ENCODE measurements at regions not wholly inside any gene's neighbourhood (a gene's known extent, or its start where the extent isn't known, plus 50 kb on each side); places are given as distances from the start of the nearest gene placed in this dataset.

GRCh38 chr13:61654481-61654880, 238.8 kb upstream of the PCDH20 start:
- no peak overlapping the region for H3K18ac ChIP-seq (ENCODE audit: low read length)

GRCh38 chr13:61648547-61648946, 232.9 kb upstream of the PCDH20 start:
- no peak overlapping the region for H3K4ac ChIP-seq (ENCODE audit: low read depth, low read length)
- no peak overlapping the region for H3K23ac ChIP-seq (ENCODE audit: low read length)
- no peak overlapping the region for H4K91ac ChIP-seq (ENCODE audit: low read depth, low read length)
- H2AFZ ChIP-seq (ENCODE audit: insufficient read depth, low read length, poor library complexity): no peak overlapping the region
- H3K27me3 ChIP-seq (ENCODE audit: insufficient read depth, low read length): no peaks in the 10 kb centered on the region
- H3K14ac ChIP-seq (ENCODE audit: low read length): no peak overlapping the region
- no peaks in the 10 kb centered on the region for H3K79me2 ChIP-seq (ENCODE audit: control insufficient read depth, insufficient read depth, low read length, poor library complexity)
- H4K12ac ChIP-seq (ENCODE audit: low read depth, low read length): no peak overlapping the region
- no peak overlapping the region for H3K18ac ChIP-seq (ENCODE audit: low read length)
- no peak overlapping the region for H2BK5ac ChIP-seq (ENCODE audit: low read depth, low read length, poor library complexity)
- H3K4me2 ChIP-seq (ENCODE audit: low read length): no peak overlapping the region
- H3K4me1 ChIP-seq (ENCODE audit: control insufficient read depth in 1 of 2, insufficient read depth in 2 of 2, low read length in 2 of 2): no peaks in the 10 kb centered on the region
- H3K9me3 ChIP-seq (ENCODE audit: insufficient read depth, low read depth, low read length): no peaks in the 10 kb centered on the region
- no peak overlapping the region for H3K27ac ChIP-seq (ENCODE audit: low read depth, low read length)
- no peak overlapping the region for H2BK120ac ChIP-seq (ENCODE audit: insufficient read depth, low read length, poor library complexity)
- no CpG with 5 or more reads among the region's 2 CpGs for WGBS (ENCODE audit: extremely low coverage, insufficient coverage, insufficient read length)
- H3K36me3 ChIP-seq (ENCODE audit: control insufficient read depth in 1 of 2, insufficient read depth in 2 of 2, low read length in 2 of 2): no peaks in the 10 kb centered on the region
- H2AK5ac ChIP-seq (ENCODE audit: low read length): no peak overlapping the region
- H3K79me1 ChIP-seq (ENCODE audit: low read length): no peaks in the 10 kb centered on the region
- H2BK12ac ChIP-seq (ENCODE audit: low read length): no peak overlapping the region
- H3K4me3 ChIP-seq (ENCODE audit: low read depth, low read length): no peak overlapping the region
- no peak overlapping the region for H4K8ac ChIP-seq (ENCODE audit: low read depth, low read length)
- DNase-seq: no peak
- H3K9ac ChIP-seq (ENCODE audit: low read length): no peak overlapping the region

More at GRCh38 chr13:61654481-61654880, 238.8 kb upstream of the PCDH20 start:
- Histone ChIP-seq H3K4ac (ENCODE audit: low read depth, low read length) (no peak overlapping the region), H2BK5ac (ENCODE audit: low read depth, low read length, poor library complexity) (no peak overlapping the region), H3K79me1 (ENCODE audit: low read length) (no peaks in the 10 kb centered on the region), H3K9ac (ENCODE audit: low read length) (no peak overlapping the region), H3K4me2 (ENCODE audit: low read length) (no peak overlapping the region), H4K8ac (ENCODE audit: low read depth, low read length) (no peak overlapping the region), H3K27me3 (ENCODE audit: insufficient read depth, low read length) (no peaks in the 10 kb centered on the region), H3K9me3 (ENCODE audit: insufficient read depth, low read depth, low read length) (no peaks in the 10 kb centered on the region), H3K14ac (ENCODE audit: low read length) (no peak overlapping the region), H2BK12ac (ENCODE audit: low read length) (no peak overlapping the region), H3K79me2 (ENCODE audit: control insufficient read depth, insufficient read depth, low read length, poor library complexity) (no peaks in the 10 kb centered on the region), H4K91ac (ENCODE audit: low read depth, low read length) (no peak overlapping the region), H2AFZ (ENCODE audit: insufficient read depth, low read length, poor library complexity) (no peak overlapping the region), H2BK120ac (ENCODE audit: insufficient read depth, low read length, poor library complexity) (no peak overlapping the region), H3K23ac (ENCODE audit: low read length) (no peak overlapping the region), H4K12ac (ENCODE audit: low read depth, low read length) (no peak overlapping the region), H2AK5ac (ENCODE audit: low read length) (no peak overlapping the region), H3K27ac (ENCODE audit: low read depth, low read length) (no peak overlapping the region), H3K4me1 (ENCODE audit: control insufficient read depth in 1 of 2, insufficient read depth in 2 of 2, low read length in 2 of 2) (no peaks in the 10 kb centered on the region), H3K36me3 (ENCODE audit: control insufficient read depth in 1 of 2, insufficient read depth in 2 of 2, low read length in 2 of 2) (no peaks in the 10 kb centered on the region), H3K4me3 (ENCODE audit: low read depth, low read length) (no peak overlapping the region)
- no CpG with 5 or more reads among the region's 2 CpGs for WGBS (ENCODE audit: extremely low coverage, insufficient coverage, insufficient read length)
- no peak for DNase-seq

- Histone ChIP-seq H3K36me3 (ENCODE audit: control insufficient read depth in 1 of 2, insufficient read depth in 2 of 2, low read length in 2 of 2) (no peaks in the 10 kb centered on the region), H2AK5ac (ENCODE audit: low read length) (no peak overlapping the region), H4K8ac (ENCODE audit: low read depth, low read length) (no peak overlapping the region), H3K18ac (ENCODE audit: low read length) (no peak overlapping the region), H3K4me1 (ENCODE audit: control insufficient read depth in 1 of 2, insufficient read depth in 2 of 2, low read length in 2 of 2) (no peaks in the 10 kb centered on the region), H2BK12ac (ENCODE audit: low read length) (no peak overlapping the region), H2BK120ac (ENCODE audit: insufficient read depth, low read length, poor library complexity) (no peak overlapping the region), H3K79me1 (ENCODE audit: low read length) (no peaks in the 10 kb centered on the region), H2AFZ (ENCODE audit: insufficient read depth, low read length, poor library complexity) (no peak overlapping the region), H3K4me3 (ENCODE audit: low read depth, low read length) (no peak overlapping the region), H4K91ac (ENCODE audit: low read depth, low read length) (no peak overlapping the region), H3K4me2 (ENCODE audit: low read length) (no peak overlapping the region), H3K27ac (ENCODE audit: low read depth, low read length) (no peak overlapping the region), H3K27me3 (ENCODE audit: insufficient read depth, low read length) (no peaks in the 10 kb centered on the region), H2BK5ac (ENCODE audit: low read depth, low read length, poor library complexity) (no peak overlapping the region), H3K14ac (ENCODE audit: low read length) (no peak overlapping the region), H4K12ac (ENCODE audit: low read depth, low read length) (no peak overlapping the region), H3K23ac (ENCODE audit: low read length) (no peak overlapping the region), H3K4ac (ENCODE audit: low read depth, low read length) (no peak overlapping the region), H3K9ac (ENCODE audit: low read length) (no peak overlapping the region), H3K9me3 (ENCODE audit: insufficient read depth, low read depth, low read length) (no peaks in the 10 kb centered on the region), H3K79me2 (ENCODE audit: control insufficient read depth, insufficient read depth, low read length, poor library complexity) (no peaks in the 10 kb centered on the region)
- DNase-seq: no peak
Observed at GRCh38 chr13:61612192-61612591, 196.5 kb upstream of the PCDH20 start.

GRCh38 chr13:61608138-61608537, 192.5 kb upstream of the PCDH20 start:
- no peaks in the 10 kb centered on the region for H3K9me3 ChIP-seq (ENCODE audit: insufficient read depth, low read depth, low read length)
- no peaks in the 10 kb centered on the region for H3K4me1 ChIP-seq (ENCODE audit: control insufficient read depth in 1 of 2, insufficient read depth in 2 of 2, low read length in 2 of 2)
- no peak overlapping the region for H2BK120ac ChIP-seq (ENCODE audit: insufficient read depth, low read length, poor library complexity)
- H3K27me3 ChIP-seq (ENCODE audit: insufficient read depth, low read length): no peaks in the 10 kb centered on the region
- H3K27ac ChIP-seq (ENCODE audit: low read depth, low read length): no peak overlapping the region
- no peak overlapping the region for H3K4me3 ChIP-seq (ENCODE audit: low read depth, low read length)
- no peaks in the 10 kb centered on the region for H3K36me3 ChIP-seq (ENCODE audit: control insufficient read depth in 1 of 2, insufficient read depth in 2 of 2, low read length in 2 of 2)
- no peak overlapping the region for H3K9ac ChIP-seq (ENCODE audit: low read length)
- no peaks in the 10 kb centered on the region for H3K79me2 ChIP-seq (ENCODE audit: control insufficient read depth, insufficient read depth, low read length, poor library complexity)
- no peak overlapping the region for H3K14ac ChIP-seq (ENCODE audit: low read length)
- no peaks in the 10 kb centered on the region for H3K79me1 ChIP-seq (ENCODE audit: low read length)
- H2AFZ ChIP-seq (ENCODE audit: insufficient read depth, low read length, poor library complexity): no peak overlapping the region
- WGBS (ENCODE audit: extremely low coverage, insufficient coverage, insufficient read length): no CpG with 5 or more reads among the region's 3 CpGs
- H4K12ac ChIP-seq (ENCODE audit: low read depth, low read length): no peak overlapping the region
- H3K4me2 ChIP-seq (ENCODE audit: low read length): no peak overlapping the region
- DNase-seq: no peak
- H3K4ac ChIP-seq (ENCODE audit: low read depth, low read length): no peak overlapping the region
- H4K8ac ChIP-seq (ENCODE audit: low read depth, low read length): no peak overlapping the region
- H3K23ac ChIP-seq (ENCODE audit: low read length): no peak overlapping the region
- H2AK5ac ChIP-seq (ENCODE audit: low read length): no peak overlapping the region
- no peak overlapping the region for H4K91ac ChIP-seq (ENCODE audit: low read depth, low read length)
- H2BK12ac ChIP-seq (ENCODE audit: low read length): no peak overlapping the region
- no peak overlapping the region for H3K18ac ChIP-seq (ENCODE audit: low read length)
- H2BK5ac ChIP-seq (ENCODE audit: low read depth, low read length, poor library complexity): no peak overlapping the region
